Keratinocyte (primary cell): ENCODE measurements at regions not wholly inside any gene's neighbourhood (a gene's known extent, or its start where the extent isn't known, plus 50 kb on each side); places are given as distances from the start of the nearest gene placed in this dataset.

Experiments used
- DNase-seq: peaks from one replicate; pipeline ENCODE4 v3.0.0-alpha.2; 2011; ENCODE audit warnings: low read depth, missing footprints, low spot score
- FAIRE-seq: peaks from 2 replicates; lab custom pipeline; 2011; peaks lifted over from hg19 to GRCh38; lab: Jason Lieb, UNC
- H2AFZ ChIP-seq: 2 replicates; pipeline ENCODE4 v1.6.0; 2012; ENCODE audit warnings: low read length, control low read depth, inconsistent platforms; ENCODE audit not compliant: control insufficient read depth
- H3K27ac ChIP-seq: 2 replicates; pipeline ENCODE4 v1.5.1; 2011; ENCODE audit warnings: low read length; ENCODE audit not compliant: control insufficient read depth, insufficient read depth
- H3K27me3 ChIP-seq: 3 replicates; pipeline ENCODE4 v1.6.0; 2011; ENCODE audit warnings: low read length; ENCODE audit not compliant: control insufficient read depth, insufficient read depth; ENCODE audit errors: extremely low read depth
- H3K36me3 ChIP-seq, 2 experiments: 2 replicates in 1 of 2; 3 replicates in 1 of 2; pipeline ENCODE4 v1.5.1; 2011; ENCODE audit warnings: low read length in 2 of 2, mild to moderate bottlenecking in 1 of 2; ENCODE audit not compliant: control insufficient read depth in 2 of 2, insufficient read depth in 2 of 2; ENCODE audit errors: extremely low read depth in 1 of 2
- H3K4me1 ChIP-seq: 3 replicates; pipeline ENCODE4 v1.5.1; 2011; ENCODE audit warnings: low read length; ENCODE audit not compliant: control insufficient read depth, insufficient read depth; ENCODE audit errors: extremely low read depth
- H3K4me2 ChIP-seq: 3 replicates; pipeline ENCODE4 v1.6.0; 2011; ENCODE audit warnings: low read depth, low read length; ENCODE audit not compliant: control insufficient read depth, insufficient read depth; ENCODE audit errors: extremely low read depth
- H3K4me3 ChIP-seq, 3 experiments: fragments of 200-600 bp in 1 of 3; sonication (generic) in 1 of 3; 2 replicates in 2 of 3; 3 replicates in 1 of 3; pipeline ENCODE4 v1.5.1; 2011 to 2016; ENCODE audit warnings: low read length in 3 of 3, mild to moderate bottlenecking in 3 of 3, control low read depth in 2 of 3, inconsistent platforms in 1 of 3, low read depth in 1 of 3, mixed read lengths in 1 of 3, mixed run types in 1 of 3, moderate library complexity in 1 of 3; ENCODE audit not compliant: control insufficient read depth in 2 of 3, insufficient read depth in 2 of 3; ENCODE audit errors: extremely low read depth in 1 of 3
- H3K79me2 ChIP-seq: 2 replicates; pipeline ENCODE4 v1.6.0; 2012; ENCODE audit warnings: low read length; ENCODE audit not compliant: control insufficient read depth, insufficient read depth
- H3K9ac ChIP-seq: 3 replicates; pipeline ENCODE4 v1.6.0; 2011; ENCODE audit warnings: low read length; ENCODE audit not compliant: control insufficient read depth, insufficient read depth; ENCODE audit errors: extremely low read depth
- H3K9me1 ChIP-seq: 3 replicates; pipeline ENCODE4 v1.6.0; 2011; ENCODE audit warnings: low read length; ENCODE audit not compliant: control insufficient read depth, insufficient read depth; ENCODE audit errors: extremely low read depth
- H3K9me3 ChIP-seq: 2 replicates; pipeline ENCODE4 v1.5.1; 2012; ENCODE audit warnings: low read depth, low read length; ENCODE audit not compliant: control insufficient read depth
- H4K20me1 ChIP-seq: 3 replicates; pipeline ENCODE4 v1.6.0; 2011; ENCODE audit warnings: low read length; ENCODE audit not compliant: control insufficient read depth, insufficient read depth; ENCODE audit errors: extremely low read depth
- EZH2 ChIP-seq: IDR thresholded peaks from one replicate; pipeline ENCODE4 v1.6.1; 2012; ENCODE audit warnings: inconsistent platforms, mild to moderate bottlenecking, low read length, moderate library complexity
- dilution Hi-C: fragments of 300-500 bp; cut with MboI; formaldehyde crosslinking; loops from one replicate; pipeline ENCODE4 v1.7.0; 2020; ENCODE audit warnings: low sequenced_read_pairs; ENCODE audit not compliant: extremely low pct_ligation_motif_present
- TF ChIP-seq, protein P1 (sequence below), 3 experiments: IDR thresholded peaks in 1 of 3; conservative IDR thresholded peaks in 1 of 3; optimal IDR thresholded peaks in 1 of 3; 2 replicates in 2 of 3; 3 replicates in 1 of 3; pipeline versions ENCODE3 to v1.5.1; 2011; ENCODE audit warnings: low read length in 3 of 3, mild to moderate bottlenecking in 3 of 3, moderate library complexity in 2 of 3, control low read depth in 1 of 3, inconsistent platforms in 1 of 3; ENCODE audit not compliant: insufficient read depth in 2 of 3; ENCODE audit errors: extremely low read depth in 1 of 3

DNA sequence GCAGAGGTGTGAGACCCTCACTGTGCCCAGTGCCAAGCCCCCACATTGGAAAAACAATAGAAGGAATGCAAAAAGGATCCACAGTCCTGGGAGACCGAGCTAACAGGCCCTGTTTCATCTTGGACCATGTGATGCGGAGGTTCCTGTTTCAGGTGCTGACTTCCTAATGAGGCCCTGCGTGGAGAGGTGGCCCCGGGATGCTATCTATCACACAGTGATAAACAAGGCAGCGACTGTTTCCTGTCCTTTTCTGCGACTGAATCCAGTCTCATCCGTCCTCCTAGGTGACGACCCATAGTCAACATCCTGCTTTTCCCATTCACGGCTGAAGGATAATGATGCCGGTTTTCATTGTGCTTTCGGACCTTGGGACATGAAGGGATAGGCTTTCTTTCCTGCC lies 56.4 kb upstream of the BOD1 start:
- FAIRE-seq (no peak), DNase-seq (no peak)
- dilution Hi-C loops: no loop called here
- no peaks in the 10 kb centered on the region for H3K4me1 ChIP-seq
- no peaks in the 10 kb centered on the region for H3K9me1 ChIP-seq
- H2AFZ ChIP-seq: no peak overlapping the region
- H3K79me2 ChIP-seq: no peaks in the 10 kb centered on the region
- H3K36me3 ChIP-seq: no peaks in the 10 kb centered on the region
- no peaks in the 10 kb centered on the region for H3K9me3 ChIP-seq
- TF ChIP-seq EZH2: no peak
- TF ChIP-seq, protein P1, sequence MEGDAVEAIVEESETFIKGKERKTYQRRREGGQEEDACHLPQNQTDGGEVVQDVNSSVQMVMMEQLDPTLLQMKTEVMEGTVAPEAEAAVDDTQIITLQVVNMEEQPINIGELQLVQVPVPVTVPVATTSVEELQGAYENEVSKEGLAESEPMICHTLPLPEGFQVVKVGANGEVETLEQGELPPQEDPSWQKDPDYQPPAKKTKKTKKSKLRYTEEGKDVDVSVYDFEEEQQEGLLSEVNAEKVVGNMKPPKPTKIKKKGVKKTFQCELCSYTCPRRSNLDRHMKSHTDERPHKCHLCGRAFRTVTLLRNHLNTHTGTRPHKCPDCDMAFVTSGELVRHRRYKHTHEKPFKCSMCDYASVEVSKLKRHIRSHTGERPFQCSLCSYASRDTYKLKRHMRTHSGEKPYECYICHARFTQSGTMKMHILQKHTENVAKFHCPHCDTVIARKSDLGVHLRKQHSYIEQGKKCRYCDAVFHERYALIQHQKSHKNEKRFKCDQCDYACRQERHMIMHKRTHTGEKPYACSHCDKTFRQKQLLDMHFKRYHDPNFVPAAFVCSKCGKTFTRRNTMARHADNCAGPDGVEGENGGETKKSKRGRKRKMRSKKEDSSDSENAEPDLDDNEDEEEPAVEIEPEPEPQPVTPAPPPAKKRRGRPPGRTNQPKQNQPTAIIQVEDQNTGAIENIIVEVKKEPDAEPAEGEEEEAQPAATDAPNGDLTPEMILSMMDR (optimal IDR thresholded peaks at IDR 0.05 in 1 of 3, IDR thresholded peaks at IDR 0.05 in 1 of 3, conservative IDR thresholded peaks at IDR 0.05 in 1 of 3; ENCODE audit: extremely low read depth in 1 of 3, insufficient read depth in 2 of 3, low read length in 3 of 3): no peak
- H3K4me2 ChIP-seq: no peak overlapping the region
- no peak overlapping the region for H3K4me3 ChIP-seq
- peaks cover 10% of the 10 kb centered on the region for H3K27me3 ChIP-seq
- no peaks in the 10 kb centered on the region for H4K20me1 ChIP-seq
- H3K27ac ChIP-seq: no peak overlapping the region
- H3K9ac ChIP-seq: no peak overlapping the region

DNA sequence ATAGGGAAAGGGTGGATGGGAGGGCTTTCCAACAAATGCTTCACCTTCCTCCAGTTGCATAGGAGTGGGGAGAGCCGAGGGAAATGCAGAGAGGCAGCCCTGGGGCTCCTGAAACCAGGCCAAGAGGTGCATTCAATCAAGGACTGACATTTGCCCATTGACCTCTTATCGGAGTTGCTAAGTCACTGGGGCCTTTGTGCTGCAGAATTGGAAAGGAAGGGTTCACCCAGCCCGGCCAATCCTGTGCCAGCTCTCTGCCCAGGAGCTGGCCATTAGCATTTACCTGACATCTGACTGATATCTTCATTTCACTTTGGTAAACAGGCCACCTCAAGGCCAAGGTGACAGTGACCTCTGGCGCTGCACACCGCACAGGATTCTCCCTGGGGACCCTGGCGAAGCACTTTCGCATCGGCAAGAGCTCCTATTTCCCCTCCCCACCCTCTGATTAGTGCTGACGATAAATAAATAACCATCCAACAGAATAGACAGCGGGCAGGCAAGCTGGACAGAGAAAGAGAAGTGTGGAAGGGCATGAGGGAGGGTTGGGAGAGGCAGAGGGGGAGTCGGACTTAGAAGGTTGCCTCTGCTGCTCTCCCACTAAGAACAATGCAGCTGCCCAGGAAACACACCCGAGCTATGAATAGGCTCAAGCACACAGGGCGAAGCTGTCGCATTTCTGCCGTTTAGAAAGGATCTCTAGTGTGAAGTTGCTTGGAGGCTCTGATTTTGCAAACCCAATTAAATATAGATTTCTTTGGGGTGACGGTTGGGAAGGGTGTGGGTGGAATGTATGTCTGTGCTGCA lies 57.0 kb upstream of the BOD1 start:
- TF ChIP-seq, protein P1 (optimal IDR thresholded peaks at IDR 0.05 in 1 of 3, IDR thresholded peaks at IDR 0.05 in 1 of 3, conservative IDR thresholded peaks at IDR 0.05 in 1 of 3; ENCODE audit: extremely low read depth in 1 of 3, insufficient read depth in 2 of 3, low read length in 3 of 3): no peak
- no peak for TF ChIP-seq EZH2
- Histone ChIP-seq H2AFZ (no peak overlapping the region), H3K9me3 (no peaks in the 10 kb centered on the region), H3K9me1 (no peaks in the 10 kb centered on the region), H3K36me3 (no peaks in the 10 kb centered on the region), H3K27ac (no peak overlapping the region), H4K20me1 (no peaks in the 10 kb centered on the region), H3K27me3 (peaks cover 10% of the 10 kb centered on the region), H3K4me3 (no peak overlapping the region), H3K9ac (no peak overlapping the region), H3K4me1 (no peaks in the 10 kb centered on the region), H3K4me2 (no peak overlapping the region), H3K79me2 (no peaks in the 10 kb centered on the region)
- dilution Hi-C loops: no loop called here
- DNase-seq (no peak), FAIRE-seq (no peak)
